Midbrain (tissue), 1 donor: ENCODE measurements at regions not wholly inside any gene's neighbourhood (a gene's known extent, or its start where the extent isn't known, plus 50 kb on each side); places are given as distances from the start of the nearest gene placed in this dataset.

Experiments
- DNase-seq: peaks from one replicate; lab custom pipeline; 2025; lab: John Stamatoyannopoulos, UW

GRCh38 chr5:125176005-125176390, 429.6 kb upstream of the ZNF608 start:
- DNase-seq = no peak

- DNase-seq = no peak
Observed at GRCh38 chr5:125177340-125177739, 430.9 kb upstream of the ZNF608 start.

- DNase-seq = no peak
Observed at GRCh38 chr5:125179612-125180011, 433.2 kb upstream of the ZNF608 start.

GRCh38 chr5:125180231-125180829, 433.9 kb upstream of the ZNF608 start:
- DNase-seq = no peak

GRCh38 chr5:125181159-125181558, 434.7 kb upstream of the ZNF608 start:
- no peak for DNase-seq

- no peak for DNase-seq
Observed at GRCh38 chr5:125181955-125182354, 435.5 kb upstream of the ZNF608 start.

- no peak for DNase-seq
Observed at GRCh38 chr5:125185740-125186139, 439.3 kb upstream of the ZNF608 start.

GRCh38 chr5:125186911-125187375, 440.5 kb upstream of the ZNF608 start:
- DNase-seq = no peak

- no peak for DNase-seq
Observed at GRCh38 chr5:125189531-125189941, 443.1 kb upstream of the ZNF608 start.

- DNase-seq = no peak
Observed at GRCh38 chr5:125190232-125191087, 444.0 kb upstream of the ZNF608 start.

- no peak for DNase-seq
Observed at GRCh38 chr5:125194883-125195282, 448.4 kb upstream of the ZNF608 start.

GRCh38 chr5:125196481-125197111, 450.2 kb upstream of the ZNF608 start:
- peak; percentile 42 for DNase-seq

- DNase-seq = no peak
Observed at GRCh38 chr5:125197321-125197720, 450.9 kb upstream of the ZNF608 start.

GRCh38 chr5:125198270-125198974, 452.0 kb upstream of the ZNF608 start:
- peak; percentile 83 for DNase-seq

- no peak for DNase-seq
Observed at GRCh38 chr5:125199373-125199772, 452.9 kb upstream of the ZNF608 start.

GRCh38 chr5:125199968-125200865, 453.8 kb upstream of the ZNF608 start:
- peak; percentile 68 for DNase-seq

GRCh38 chr5:125200866-125201373, 454.5 kb upstream of the ZNF608 start:
- DNase-seq = no peak

- no peak for DNase-seq
Observed at GRCh38 chr5:125201446-125202052, 455.1 kb upstream of the ZNF608 start.

GRCh38 chr5:125202353-125202752, 455.9 kb upstream of the ZNF608 start:
- DNase-seq = no peak

- no peak for DNase-seq
Observed at GRCh38 chr5:125202871-125203438, 456.5 kb upstream of the ZNF608 start.
